ENCODE measurements at regions not wholly inside any gene's neighbourhood (a gene's known extent, or its start where the extent isn't known, plus 50 kb on each side); places are given as distances from the start of the nearest gene placed in this dataset.
"Not testable (repeated sequence)": the region's sequence is repeated elsewhere in the genome, so short reads cannot be mapped to it uniquely, and the experiment has no call there.

GRCh38 chr13:110045919-110046318, 259.5 kb upstream of the IRS2 start:
- Histone ChIP-seq H3K9me3 (replicated peaks; ENCODE audit: control insufficient read depth, low read depth, low read length) (no peaks in the 10 kb centered on the region), H3K4me1 (ENCODE audit: control insufficient read depth, insufficient read depth, low read length) (peaks cover 3% of the 10 kb centered on the region), H3K27me3 (ENCODE audit: control insufficient read depth, insufficient read depth, low read length) (no peaks in the 10 kb centered on the region), H3K27ac (ENCODE audit: low read length) (no peak overlapping the region), H3K4me3 (ENCODE audit: low read length) (no peak overlapping the region), H3K36me3 (ENCODE audit: control insufficient read depth, insufficient read depth, low read length) (no peaks in the 10 kb centered on the region)
- WGBS (ENCODE audit: insufficient coverage): 92% methylated on average over 2 of the region's 5 CpGs
- no peak for DNase-seq

GRCh38 chr13:110045202-110045601, 258.8 kb upstream of the IRS2 start:
- no peak for DNase-seq
- Histone ChIP-seq H3K4me3 (ENCODE audit: low read length) (no peak overlapping the region), H3K36me3 (ENCODE audit: control insufficient read depth, insufficient read depth, low read length) (no peaks in the 10 kb centered on the region), H3K27ac (ENCODE audit: low read length) (no peak overlapping the region), H3K4me1 (ENCODE audit: control insufficient read depth, insufficient read depth, low read length) (peaks cover 3% of the 10 kb centered on the region), H3K9me3 (replicated peaks; ENCODE audit: control insufficient read depth, low read depth, low read length) (no peaks in the 10 kb centered on the region), H3K27me3 (ENCODE audit: control insufficient read depth, insufficient read depth, low read length) (no peaks in the 10 kb centered on the region)
- WGBS (ENCODE audit: insufficient coverage): 76% methylated on average over 7 of the region's 10 CpGs

GRCh38 chr13:110044551-110045111, 258.2 kb upstream of the IRS2 start:
- 23% methylated on average over 4 of the region's 15 CpGs for WGBS (ENCODE audit: insufficient coverage)
- peak; percentile 72 for DNase-seq
- no peak overlapping the region for H3K4me3 ChIP-seq (ENCODE audit: low read length)

GRCh38 chr13:110042253-110042950, 256.0 kb upstream of the IRS2 start:
- no peaks in the 10 kb centered on the region for H3K27me3 ChIP-seq (ENCODE audit: control insufficient read depth, insufficient read depth, low read length)
- no peak for DNase-seq
- no peaks in the 10 kb centered on the region for H3K9me3 ChIP-seq (replicated peaks; ENCODE audit: control insufficient read depth, low read depth, low read length)
- H3K27ac ChIP-seq (ENCODE audit: low read length): no peak overlapping the region
- peaks cover 3% of the 10 kb centered on the region for H3K4me1 ChIP-seq (ENCODE audit: control insufficient read depth, insufficient read depth, low read length)
- H3K4me3 ChIP-seq (ENCODE audit: low read length): no peak overlapping the region
- H3K36me3 ChIP-seq (ENCODE audit: control insufficient read depth, insufficient read depth, low read length): no peaks in the 10 kb centered on the region
- WGBS (ENCODE audit: insufficient coverage): 72% methylated on average over 4 of the region's 14 CpGs

More at GRCh38 chr13:110044551-110045111, 258.2 kb upstream of the IRS2 start:
- Histone ChIP-seq H3K27ac (ENCODE audit: low read length) (no peak overlapping the region), H3K4me1 (ENCODE audit: control insufficient read depth, insufficient read depth, low read length) (peaks cover 3% of the 10 kb centered on the region), H3K27me3 (ENCODE audit: control insufficient read depth, insufficient read depth, low read length) (no peaks in the 10 kb centered on the region), H3K36me3 (ENCODE audit: control insufficient read depth, insufficient read depth, low read length) (no peaks in the 10 kb centered on the region), H3K9me3 (replicated peaks; ENCODE audit: control insufficient read depth, low read depth, low read length) (no peaks in the 10 kb centered on the region)

- not testable (repeated sequence) for H3K27ac ChIP-seq (ENCODE audit: low read length); H3K9me3 ChIP-seq (replicated peaks; ENCODE audit: control insufficient read depth, low read depth, low read length); H3K36me3 ChIP-seq (ENCODE audit: control insufficient read depth, insufficient read depth, low read length); H3K4me3 ChIP-seq (ENCODE audit: low read length); DNase-seq; H3K4me1 ChIP-seq (ENCODE audit: control insufficient read depth, insufficient read depth, low read length); H3K27me3 ChIP-seq (ENCODE audit: control insufficient read depth, insufficient read depth, low read length)
- no CpG with 5 or more reads among the region's 4 CpGs for WGBS (ENCODE audit: insufficient coverage)
Observed at GRCh38 chr13:110041638-110042037, 255.3 kb upstream of the IRS2 start.

GRCh38 chr13:110037925-110038573, 251.7 kb upstream of the IRS2 start:
- H3K4me1 ChIP-seq (ENCODE audit: control insufficient read depth, insufficient read depth, low read length): no peaks in the 10 kb centered on the region
- H3K36me3 ChIP-seq (ENCODE audit: control insufficient read depth, insufficient read depth, low read length): no peaks in the 10 kb centered on the region
- WGBS (ENCODE audit: insufficient coverage): no CpG with 5 or more reads among the region's 2 CpGs
- no peak overlapping the region for H3K4me3 ChIP-seq (ENCODE audit: low read length)
- no peaks in the 10 kb centered on the region for H3K27me3 ChIP-seq (ENCODE audit: control insufficient read depth, insufficient read depth, low read length)
- no peak overlapping the region for H3K27ac ChIP-seq (ENCODE audit: low read length)
- no peak for DNase-seq
- no peaks in the 10 kb centered on the region for H3K9me3 ChIP-seq (replicated peaks; ENCODE audit: control insufficient read depth, low read depth, low read length)

GRCh38 chr13:110036060-110036459, 249.7 kb upstream of the IRS2 start:
- Histone ChIP-seq H3K4me1 (ENCODE audit: control insufficient read depth, insufficient read depth, low read length) (no peaks in the 10 kb centered on the region), H3K36me3 (ENCODE audit: control insufficient read depth, insufficient read depth, low read length) (no peaks in the 10 kb centered on the region), H3K9me3 (replicated peaks; ENCODE audit: control insufficient read depth, low read depth, low read length) (no peaks in the 10 kb centered on the region), H3K27me3 (ENCODE audit: control insufficient read depth, insufficient read depth, low read length) (no peaks in the 10 kb centered on the region), H3K4me3 (ENCODE audit: low read length) (no peak overlapping the region), H3K27ac (ENCODE audit: low read length) (no peak overlapping the region)
- no peak for DNase-seq
- no CpG with 5 or more reads among the region's 3 CpGs for WGBS (ENCODE audit: insufficient coverage)

GRCh38 chr13:110034031-110034549, 247.7 kb upstream of the IRS2 start:
- Histone ChIP-seq H3K4me1 (ENCODE audit: control insufficient read depth, insufficient read depth, low read length) (no peaks in the 10 kb centered on the region), H3K9me3 (replicated peaks; ENCODE audit: control insufficient read depth, low read depth, low read length) (no peaks in the 10 kb centered on the region), H3K36me3 (ENCODE audit: control insufficient read depth, insufficient read depth, low read length) (no peaks in the 10 kb centered on the region), H3K27ac (ENCODE audit: low read length) (no peak overlapping the region), H3K27me3 (ENCODE audit: control insufficient read depth, insufficient read depth, low read length) (no peaks in the 10 kb centered on the region), H3K4me3 (ENCODE audit: low read length) (no peak overlapping the region)
- WGBS (ENCODE audit: insufficient coverage): 60% methylated on average over 2 of the region's 4 CpGs
- DNase-seq: no peak

GRCh38 chr13:110032969-110033368, 246.6 kb upstream of the IRS2 start:
- Histone ChIP-seq H3K27ac (ENCODE audit: low read length) (no peak overlapping the region), H3K4me3 (ENCODE audit: low read length) (no peak overlapping the region), H3K36me3 (ENCODE audit: control insufficient read depth, insufficient read depth, low read length) (no peaks in the 10 kb centered on the region), H3K4me1 (ENCODE audit: control insufficient read depth, insufficient read depth, low read length) (no peaks in the 10 kb centered on the region), H3K9me3 (replicated peaks; ENCODE audit: control insufficient read depth, low read depth, low read length) (no peaks in the 10 kb centered on the region), H3K27me3 (ENCODE audit: control insufficient read depth, insufficient read depth, low read length) (no peaks in the 10 kb centered on the region)
- no peak for DNase-seq
- WGBS (ENCODE audit: insufficient coverage): 67% methylated on average over 5 of the region's 5 CpGs

GRCh38 chr13:110030394-110030928, 244.1 kb upstream of the IRS2 start:
- Histone ChIP-seq H3K27me3 (ENCODE audit: control insufficient read depth, insufficient read depth, low read length) (no peaks in the 10 kb centered on the region), H3K9me3 (replicated peaks; ENCODE audit: control insufficient read depth, low read depth, low read length) (no peaks in the 10 kb centered on the region), H3K27ac (ENCODE audit: low read length) (no peak overlapping the region), H3K4me3 (ENCODE audit: low read length) (no peak overlapping the region), H3K36me3 (ENCODE audit: control insufficient read depth, insufficient read depth, low read length) (no peaks in the 10 kb centered on the region), H3K4me1 (ENCODE audit: control insufficient read depth, insufficient read depth, low read length) (no peaks in the 10 kb centered on the region)
- WGBS (ENCODE audit: insufficient coverage): 90% methylated on average over 4 of the region's 7 CpGs
- no peak for DNase-seq

Measured in muscle of leg (tissue), 3 donors.